ENCODE measurements at regions not wholly inside any gene's neighbourhood (a gene's known extent, or its start where the extent isn't known, plus 50 kb on each side); places are given as distances from the start of the nearest gene placed in this dataset.

DNA sequence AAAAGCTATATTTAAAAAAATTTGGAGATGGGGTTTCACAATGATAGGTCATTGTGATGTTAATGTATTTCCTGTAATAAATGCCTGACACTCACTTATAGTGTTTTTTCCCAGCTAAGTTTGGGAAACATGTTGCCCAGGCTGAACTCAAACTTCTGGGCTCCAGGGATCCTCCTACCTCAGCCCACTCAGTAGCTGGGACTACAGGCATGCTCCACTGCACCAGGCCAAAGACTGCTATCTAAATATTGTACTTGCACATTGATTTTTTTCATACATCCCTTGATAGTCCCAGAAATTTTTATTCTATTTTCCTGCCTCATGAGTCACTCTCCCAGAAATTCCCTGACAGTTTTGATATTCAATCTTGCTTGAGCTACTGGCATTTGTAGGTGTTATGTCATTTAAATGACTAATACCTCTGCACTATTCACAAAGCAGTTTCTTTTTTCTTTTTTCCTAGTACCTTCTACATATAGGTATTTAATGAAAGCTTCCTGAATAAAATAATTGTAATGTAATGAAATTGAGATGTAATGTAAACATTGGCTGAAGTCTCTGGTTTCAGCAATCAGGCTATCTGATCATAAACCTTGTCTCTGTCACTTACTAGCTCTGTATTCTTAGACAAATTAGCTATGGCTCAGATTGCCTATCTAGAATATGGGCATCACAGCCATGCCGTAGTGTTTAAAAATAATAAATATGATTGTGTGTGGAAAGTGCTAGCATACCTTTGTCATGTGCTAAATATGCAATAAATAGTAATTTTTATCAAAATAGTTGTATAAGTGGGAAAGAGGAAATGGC lies 1973.0 kb upstream of the AGA start:
- Histone ChIP-seq H3K36me3 (no peaks in the 10 kb centered on the region), H3K9me3 (no peaks in the 10 kb centered on the region), H3K27ac (no peak overlapping the region), H3K4me3 (no peak overlapping the region), H3K27me3 (no peaks in the 10 kb centered on the region), H3K4me1 (no peaks in the 10 kb centered on the region)
- 68% methylated on average over 1 of the region's 1 CpG for WGBS
- TF ChIP-seq EP300 (IDR thresholded peaks at IDR 0.05) = no peak
- no peak for TF ChIP-seq CTCF (IDR thresholded peaks at IDR 0.05)
- no peak for TF ChIP-seq POLR2AphosphoS5 (IDR thresholded peaks at IDR 0.05)
- no peak for TF ChIP-seq POLR2A (IDR thresholded peaks at IDR 0.05)
- DNase-seq (ENCODE audit: low spot score in 2 of 2) = no peak

GRCh38 chr4:179415847-179416223 lies 1973.6 kb upstream of the AGA start:
- Histone ChIP-seq H3K36me3 (no peaks in the 10 kb centered on the region), H3K27ac (no peak overlapping the region), H3K4me3 (no peak overlapping the region), H3K27me3 (no peaks in the 10 kb centered on the region), H3K4me1 (no peaks in the 10 kb centered on the region), H3K9me3 (no peaks in the 10 kb centered on the region)
- 63% methylated on average over 1 of the region's 1 CpG for WGBS
- TF ChIP-seq POLR2AphosphoS5 (IDR thresholded peaks at IDR 0.05) (no peak), EP300 (IDR thresholded peaks at IDR 0.05) (no peak), CTCF (IDR thresholded peaks at IDR 0.05) (no peak), POLR2A (IDR thresholded peaks at IDR 0.05) (no peak)
- DNase-seq (ENCODE audit: low spot score in 2 of 2) = no peak

DNA sequence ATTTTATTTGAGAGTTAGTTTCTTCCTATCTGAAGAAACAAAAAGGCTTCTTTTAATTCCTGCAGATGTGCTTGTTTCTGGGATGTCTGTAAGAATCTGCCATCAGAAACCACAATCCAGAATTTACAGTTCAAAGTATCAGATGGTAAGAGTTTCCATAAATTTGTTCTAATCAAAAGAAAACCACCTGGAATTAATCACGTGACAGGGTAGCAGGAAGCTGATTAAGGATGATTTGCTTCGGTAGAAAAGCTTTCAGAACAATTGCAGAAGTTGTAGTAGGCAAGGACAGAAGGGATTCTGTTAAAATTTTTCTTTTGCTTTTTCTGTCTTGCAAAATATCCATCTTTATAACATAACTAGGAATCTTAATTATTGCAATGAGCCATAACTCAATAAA lies 1975.1 kb upstream of the AGA start:
- Histone ChIP-seq H3K4me1 (no peaks in the 10 kb centered on the region), H3K4me3 (no peak overlapping the region), H3K9me3 (no peaks in the 10 kb centered on the region), H3K27me3 (no peaks in the 10 kb centered on the region), H3K27ac (no peak overlapping the region), H3K36me3 (no peaks in the 10 kb centered on the region)
- no peak for DNase-seq (ENCODE audit: low spot score in 2 of 2)
- 54% methylated on average over 2 of the region's 2 CpGs for WGBS
- no peak for TF ChIP-seq EP300 (IDR thresholded peaks at IDR 0.05)
- no peak for TF ChIP-seq POLR2AphosphoS5 (IDR thresholded peaks at IDR 0.05)
- TF ChIP-seq CTCF (IDR thresholded peaks at IDR 0.05) = no peak
- TF ChIP-seq POLR2A (IDR thresholded peaks at IDR 0.05) = no peak

GRCh38 chr4:179437962-179438361 lies 1995.7 kb upstream of the AGA start:
- H3K27ac ChIP-seq = no peak overlapping the region
- no peaks in the 10 kb centered on the region for H3K36me3 ChIP-seq
- no peak for TF ChIP-seq POLR2AphosphoS5 (IDR thresholded peaks at IDR 0.05)
- no peak for TF ChIP-seq CTCF (IDR thresholded peaks at IDR 0.05)
- TF ChIP-seq POLR2A (IDR thresholded peaks at IDR 0.05) = no peak
- no peak for TF ChIP-seq EP300 (IDR thresholded peaks at IDR 0.05)
- H3K4me3 ChIP-seq = no peak overlapping the region
- DNase-seq (ENCODE audit: low spot score in 2 of 2) = no peak
- no peaks in the 10 kb centered on the region for H3K4me1 ChIP-seq
- 74% methylated on average over 4 of the region's 4 CpGs for WGBS
- H3K27me3 ChIP-seq = no peaks in the 10 kb centered on the region
- peaks cover 3% of the 10 kb centered on the region for H3K9me3 ChIP-seq

DNA sequence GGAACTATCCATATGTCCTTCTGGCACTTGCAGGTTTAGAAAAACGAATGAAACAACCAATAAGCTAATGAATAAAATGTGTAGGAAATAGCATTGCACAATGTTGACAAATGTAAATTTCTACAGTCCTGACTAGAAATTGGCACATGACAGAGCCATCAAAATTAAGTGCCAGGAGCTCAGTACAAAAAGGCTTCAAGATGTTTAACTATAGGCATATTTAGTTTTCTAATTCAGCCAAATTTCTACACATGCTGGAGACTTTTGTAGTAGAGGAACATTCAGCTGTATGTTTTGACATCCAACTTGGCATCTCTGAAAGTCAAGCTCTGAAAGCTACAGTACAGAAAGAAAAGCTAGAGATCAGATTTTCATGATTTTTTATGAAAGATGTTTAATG lies 1999.4 kb upstream of the AGA start:
- Histone ChIP-seq H3K27ac (no peak overlapping the region), H3K9me3 (no peaks in the 10 kb centered on the region), H3K4me3 (no peak overlapping the region), H3K36me3 (no peaks in the 10 kb centered on the region), H3K27me3 (no peaks in the 10 kb centered on the region), H3K4me1 (no peaks in the 10 kb centered on the region)
- 19% methylated on average over 1 of the region's 1 CpG for WGBS
- TF ChIP-seq POLR2AphosphoS5 (IDR thresholded peaks at IDR 0.05) (no peak), POLR2A (IDR thresholded peaks at IDR 0.05) (no peak), CTCF (IDR thresholded peaks at IDR 0.05) (no peak), EP300 (IDR thresholded peaks at IDR 0.05) (no peak)
- no peak for DNase-seq (ENCODE audit: low spot score in 2 of 2)
